Heart left ventricle (tissue), 13 donors: ENCODE measurements at regions not wholly inside any gene's neighbourhood (a gene's known extent, or its start where the extent isn't known, plus 50 kb on each side); places are given as distances from the start of the nearest gene placed in this dataset.

Source experiments
- POLR2A ChIP-seq, 2 donors: fragments of 450-650 bp; IDR thresholded peaks; one replicate each; pipeline ENCODE4 v1.6.1; 2017; ENCODE audit warnings: antibody characterized with exemption in 2 of 2, mild to moderate bottlenecking in 2 of 2, moderate library complexity in 2 of 2
- TF ChIP-seq, protein P1 (sequence below), 12 donors: fragments of 200-600 bp; sonication (generic) in 4 of 12; IDR thresholded peaks; one replicate each; pipeline versions ENCODE4 v1.5.0 to v1.8.0; 2018 to 2022; ENCODE audit warnings: antibody characterized with exemption in 12 of 12, mild to moderate bottlenecking in 5 of 12
- donor health status: ischemic (EF 13 %, LVEDD 7.1; RV severe dilation, severe dysfunction).
- donor health status: DM: no; HTN: yes; CAD: no.
- donor health status: DM: no; HTN: no; CAD: no.
- donor health status: ischemic (EF 25% LVEDD 6.9; RV normal size, moderate dysfunction).
- donor health status: ischemic (EF 25% LVEDD 5.7; RV mildly dilated, moderate dysfunction).
- donor health status: ischemic (EF 35%, LVEDD 5.7; RV mildly dilated, moderate dysfunction).
- donor health status: nonischemic (EF 11% LVEDD 7.7; RV severe dilation, severe dysfunction).
- donor health status: DM: yes; HTN: yes; CAD: no.
- donor health status: PGD.
- donor health status: ischemic (EF 29% LVEDD 5.4; RV normal size, mild dysfunction).
- donor health status: nonischemic (EF 23%, LVEDD 6.1; RV moderate dilation, normal function).

DNA sequence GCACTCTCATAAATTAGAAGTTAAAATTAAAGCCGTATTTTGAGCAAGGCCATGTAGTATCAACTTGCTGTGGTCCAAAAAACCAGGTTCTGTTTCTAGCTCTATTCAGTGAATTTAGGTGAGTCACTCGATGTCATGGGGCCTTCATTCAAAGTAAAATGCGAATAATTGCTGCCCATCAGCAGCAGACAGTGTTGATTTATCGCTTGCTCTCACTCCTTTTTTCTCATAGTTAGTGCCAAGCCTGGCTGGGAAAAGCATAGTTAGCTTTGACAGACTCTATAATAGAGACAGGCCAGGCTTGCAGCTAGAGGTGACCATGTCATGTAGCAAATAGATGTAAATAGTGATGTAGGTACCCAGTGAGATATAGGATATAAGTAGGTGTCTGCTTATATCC is 136.0 kb downstream of the EDN1 start:
- TF ChIP-seq POLR2A (IDR thresholded peaks at IDR 0.05): no peak
- TF ChIP-seq, protein P1, sequence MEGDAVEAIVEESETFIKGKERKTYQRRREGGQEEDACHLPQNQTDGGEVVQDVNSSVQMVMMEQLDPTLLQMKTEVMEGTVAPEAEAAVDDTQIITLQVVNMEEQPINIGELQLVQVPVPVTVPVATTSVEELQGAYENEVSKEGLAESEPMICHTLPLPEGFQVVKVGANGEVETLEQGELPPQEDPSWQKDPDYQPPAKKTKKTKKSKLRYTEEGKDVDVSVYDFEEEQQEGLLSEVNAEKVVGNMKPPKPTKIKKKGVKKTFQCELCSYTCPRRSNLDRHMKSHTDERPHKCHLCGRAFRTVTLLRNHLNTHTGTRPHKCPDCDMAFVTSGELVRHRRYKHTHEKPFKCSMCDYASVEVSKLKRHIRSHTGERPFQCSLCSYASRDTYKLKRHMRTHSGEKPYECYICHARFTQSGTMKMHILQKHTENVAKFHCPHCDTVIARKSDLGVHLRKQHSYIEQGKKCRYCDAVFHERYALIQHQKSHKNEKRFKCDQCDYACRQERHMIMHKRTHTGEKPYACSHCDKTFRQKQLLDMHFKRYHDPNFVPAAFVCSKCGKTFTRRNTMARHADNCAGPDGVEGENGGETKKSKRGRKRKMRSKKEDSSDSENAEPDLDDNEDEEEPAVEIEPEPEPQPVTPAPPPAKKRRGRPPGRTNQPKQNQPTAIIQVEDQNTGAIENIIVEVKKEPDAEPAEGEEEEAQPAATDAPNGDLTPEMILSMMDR (IDR thresholded peaks at IDR 0.05): no peak
